GM10266 (cell line): ENCODE measurements at regions not wholly inside any gene's neighbourhood (a gene's known extent, or its start where the extent isn't known, plus 50 kb on each side); places are given as distances from the start of the nearest gene placed in this dataset.

ENCODE experiments used
- DNase-seq: peaks from one replicate; pipeline ENCODE4 v3.0.0; 2012; ENCODE audit errors: extremely low spot score
- TF ChIP-seq, protein P1 (sequence below): IDR thresholded peaks from 2 replicates; pipeline ENCODE4 v1.5.1; 2012; ENCODE audit warnings: mild to moderate bottlenecking, low read depth; ENCODE audit not compliant: control insufficient read depth, insufficient read depth; ENCODE audit errors: missing control alignments

DNA sequence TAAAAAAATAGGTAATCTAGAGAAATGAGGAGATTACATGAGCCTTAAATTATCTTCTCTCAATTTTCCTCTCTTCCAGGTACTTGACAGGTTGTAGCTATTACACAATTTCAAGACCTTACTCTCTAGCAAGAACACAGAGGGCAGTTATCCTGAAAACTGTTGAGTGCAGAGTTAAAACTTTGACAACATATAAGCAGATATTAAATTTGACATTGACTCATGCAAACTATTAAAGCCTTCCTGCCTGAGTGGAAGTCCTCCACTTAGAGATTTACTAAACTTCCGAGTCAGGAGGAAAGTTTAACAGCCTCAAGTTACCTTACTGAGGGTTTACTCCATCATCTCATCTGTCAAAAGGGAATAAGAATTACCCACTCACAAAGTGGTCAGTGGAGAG, 73.5 kb upstream of the ARID5B start:
- DNase-seq = no peak
- TF ChIP-seq, protein P1, sequence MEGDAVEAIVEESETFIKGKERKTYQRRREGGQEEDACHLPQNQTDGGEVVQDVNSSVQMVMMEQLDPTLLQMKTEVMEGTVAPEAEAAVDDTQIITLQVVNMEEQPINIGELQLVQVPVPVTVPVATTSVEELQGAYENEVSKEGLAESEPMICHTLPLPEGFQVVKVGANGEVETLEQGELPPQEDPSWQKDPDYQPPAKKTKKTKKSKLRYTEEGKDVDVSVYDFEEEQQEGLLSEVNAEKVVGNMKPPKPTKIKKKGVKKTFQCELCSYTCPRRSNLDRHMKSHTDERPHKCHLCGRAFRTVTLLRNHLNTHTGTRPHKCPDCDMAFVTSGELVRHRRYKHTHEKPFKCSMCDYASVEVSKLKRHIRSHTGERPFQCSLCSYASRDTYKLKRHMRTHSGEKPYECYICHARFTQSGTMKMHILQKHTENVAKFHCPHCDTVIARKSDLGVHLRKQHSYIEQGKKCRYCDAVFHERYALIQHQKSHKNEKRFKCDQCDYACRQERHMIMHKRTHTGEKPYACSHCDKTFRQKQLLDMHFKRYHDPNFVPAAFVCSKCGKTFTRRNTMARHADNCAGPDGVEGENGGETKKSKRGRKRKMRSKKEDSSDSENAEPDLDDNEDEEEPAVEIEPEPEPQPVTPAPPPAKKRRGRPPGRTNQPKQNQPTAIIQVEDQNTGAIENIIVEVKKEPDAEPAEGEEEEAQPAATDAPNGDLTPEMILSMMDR = no peak

DNA sequence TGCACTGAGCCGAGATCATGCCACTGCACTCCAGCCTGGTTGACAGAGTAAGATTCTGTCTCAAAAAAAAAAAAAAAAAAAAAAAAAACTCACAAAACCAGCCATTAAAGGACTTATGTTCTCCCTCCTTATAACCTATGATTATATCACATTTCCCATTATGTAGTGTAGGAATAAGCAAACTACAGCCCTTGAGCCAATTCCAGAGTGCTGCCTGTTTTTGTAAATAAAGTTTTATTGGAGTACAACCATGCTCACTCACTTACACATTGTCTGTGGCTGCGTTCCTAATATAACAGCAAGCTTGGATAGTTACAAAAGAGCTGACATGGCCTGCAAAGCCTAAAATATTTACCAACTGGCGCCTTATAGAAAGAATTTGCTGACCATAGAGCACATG, 72.7 kb upstream of the ARID5B start:
- TF ChIP-seq, protein P1 = no peak
- no peak for DNase-seq

DNA sequence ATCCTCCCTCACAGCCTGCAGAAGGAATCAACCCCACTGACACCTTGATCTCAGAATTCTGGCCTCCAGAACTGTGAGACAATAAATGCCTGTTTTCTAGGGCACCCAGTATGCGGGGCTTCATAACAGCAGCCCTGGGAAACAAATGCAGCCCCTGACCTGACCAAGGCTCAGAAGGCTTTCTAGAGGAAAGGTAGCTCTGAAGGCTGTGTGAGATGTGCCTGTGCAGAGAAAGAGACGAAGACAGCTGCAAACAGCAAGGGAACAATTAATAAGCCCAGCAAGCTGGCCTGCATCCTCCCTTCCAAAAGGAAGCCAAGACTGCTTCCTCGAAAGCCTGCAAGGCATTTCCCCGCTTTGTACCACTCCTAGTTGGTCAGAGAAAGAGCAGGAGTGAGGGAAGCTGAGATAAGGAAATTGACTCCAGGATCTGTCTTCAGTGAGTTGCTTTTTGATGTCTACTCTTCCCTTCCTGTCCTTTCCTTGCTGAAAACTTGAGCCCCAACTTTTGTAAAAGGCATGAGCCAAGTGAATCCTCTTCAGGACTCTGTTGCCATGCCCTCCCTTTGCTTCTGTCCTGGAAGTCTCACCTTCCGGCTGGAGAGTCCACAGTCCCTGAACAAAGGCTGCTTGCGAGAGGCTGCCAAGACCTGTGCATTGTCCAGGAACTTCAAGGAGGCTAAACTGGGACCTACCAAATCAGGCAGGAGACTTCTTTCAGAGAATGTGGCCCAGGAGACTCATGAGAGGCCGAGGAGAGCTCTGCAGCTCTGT, 71.2 kb upstream of the ARID5B start:
- TF ChIP-seq, protein P1 = no peak
- DNase-seq = no peak

DNA sequence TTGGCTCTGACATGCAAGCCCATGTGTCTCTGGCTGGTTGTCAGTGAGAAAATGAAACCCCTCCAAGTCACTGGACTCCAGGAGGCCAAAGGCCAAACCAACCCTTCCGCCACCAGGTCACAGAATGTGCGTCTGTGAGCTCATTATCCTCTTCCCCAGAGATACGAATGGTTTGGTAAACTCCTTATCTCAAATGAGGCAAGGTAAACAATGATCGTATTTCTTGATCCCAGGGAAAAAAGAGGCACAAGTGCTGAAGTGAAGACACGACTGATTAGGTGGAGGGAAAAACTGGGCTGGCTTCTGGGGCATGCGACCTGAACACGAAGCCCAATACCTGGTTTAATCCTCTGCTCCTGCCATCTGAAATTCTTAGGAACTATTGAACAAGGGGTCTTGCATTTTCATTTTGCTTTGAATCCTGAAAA, 70.6 kb upstream of the ARID5B start:
- TF ChIP-seq, protein P1 = no peak
- DNase-seq = no peak

DNA sequence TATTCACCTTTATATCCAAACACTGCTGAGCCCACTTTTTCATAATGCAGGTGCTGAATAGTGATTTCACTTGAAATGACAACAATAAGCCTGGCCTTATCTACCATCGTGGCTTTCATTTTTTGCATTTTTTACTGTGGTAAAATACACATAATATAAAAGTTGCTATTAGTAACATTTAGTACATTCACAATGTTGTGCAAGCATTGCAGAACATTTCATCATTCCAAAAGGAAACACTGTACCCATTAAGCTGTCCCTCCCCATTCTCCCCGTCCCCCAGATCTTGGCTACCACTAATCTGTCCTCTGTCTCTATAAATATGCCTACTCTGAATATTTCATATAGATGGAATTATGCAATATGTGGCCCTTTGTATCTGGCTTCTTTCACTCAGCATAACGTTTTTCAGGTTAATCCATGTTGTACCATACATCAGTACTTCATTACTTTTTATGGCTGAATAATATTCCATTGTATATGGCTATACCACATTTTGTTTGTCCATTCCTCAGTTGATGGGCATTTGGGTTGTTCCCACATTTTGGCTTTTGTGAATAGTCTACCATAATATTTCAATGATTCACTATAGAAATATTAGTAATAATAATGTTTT, 68.5 kb upstream of the ARID5B start:
- no peak for DNase-seq
- TF ChIP-seq, protein P1 = no peak

DNA sequence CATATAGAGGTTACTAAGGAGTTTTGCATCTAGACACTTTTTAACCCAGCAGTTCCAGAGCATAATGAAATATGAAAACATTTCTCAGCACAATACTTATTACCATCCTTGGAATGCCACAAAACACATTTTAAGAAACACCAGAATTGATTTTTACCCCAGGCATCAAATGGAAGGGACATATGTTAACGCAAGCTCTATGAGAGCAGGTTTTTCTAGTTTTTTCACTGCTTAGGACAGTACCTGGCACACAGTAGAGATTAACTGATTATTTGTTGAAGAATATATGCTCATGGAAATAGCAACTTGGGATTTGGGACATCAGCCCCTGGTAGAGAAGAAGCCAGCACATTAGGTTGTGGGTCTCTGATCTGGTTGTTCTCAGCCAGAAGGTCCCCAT, 67.0 kb upstream of the ARID5B start:
- TF ChIP-seq, protein P1 = no peak
- DNase-seq = no peak
